GM12865 (cell line): ENCODE measurements at regions not wholly inside any gene's neighbourhood (a gene's known extent, or its start where the extent isn't known, plus 50 kb on each side); places are given as distances from the start of the nearest gene placed in this dataset.

Source experiments
- DNase-seq: peaks from one replicate; pipeline ENCODE4 v3.0.0; 2010; ENCODE audit warnings: low read depth
- H3K4me3 ChIP-seq: 2 replicates; pipeline ENCODE4 v1.5.1; 2011; ENCODE audit warnings: mild to moderate bottlenecking, low read depth, low read length, control low read depth
- CTCF ChIP-seq: IDR thresholded peaks from 2 replicates; pipeline ENCODE4 v1.5.1; 2011; ENCODE audit warnings: low read length, control low read depth, low read depth, inconsistent platforms; ENCODE audit not compliant: insufficient read depth; ENCODE audit errors: missing control alignments

- no peak overlapping the region for H3K4me3 ChIP-seq
- no peak for DNase-seq
- no peak for TF ChIP-seq CTCF
Observed at GRCh38 chr16:51988977-51989376, 558.0 kb downstream of the TOX3 start.

DNA sequence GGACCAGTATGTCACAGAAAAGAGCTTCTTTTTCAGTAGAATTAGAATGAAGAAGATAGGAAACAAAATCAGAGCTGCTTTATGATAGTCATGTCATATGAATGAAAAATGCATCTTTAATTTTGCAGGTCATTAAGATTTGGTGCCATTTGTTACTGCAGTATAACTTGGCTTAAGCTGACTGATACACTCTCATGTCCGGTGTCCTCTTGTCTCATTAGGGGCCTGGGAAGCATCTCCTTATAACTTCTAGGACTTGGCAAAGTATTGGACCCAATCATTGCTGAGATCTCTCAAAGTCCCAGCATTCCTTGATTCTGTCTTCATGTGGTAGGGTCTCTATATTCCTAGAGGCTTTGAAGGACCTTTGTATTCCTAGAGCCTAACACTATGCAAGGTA is 559.4 kb downstream of the TOX3 start:
- H3K4me3 ChIP-seq: no peak overlapping the region
- TF ChIP-seq CTCF: no peak
- DNase-seq: no peak

- H3K4me3 ChIP-seq: no peak overlapping the region
- no peak for TF ChIP-seq CTCF
- no peak for DNase-seq
Observed at GRCh38 chr16:51986717-51987116, 560.2 kb downstream of the TOX3 start.

- no peak overlapping the region for H3K4me3 ChIP-seq
- no peak for TF ChIP-seq CTCF
Observed at GRCh38 chr16:51986301-51986700, 560.6 kb downstream of the TOX3 start.

DNA sequence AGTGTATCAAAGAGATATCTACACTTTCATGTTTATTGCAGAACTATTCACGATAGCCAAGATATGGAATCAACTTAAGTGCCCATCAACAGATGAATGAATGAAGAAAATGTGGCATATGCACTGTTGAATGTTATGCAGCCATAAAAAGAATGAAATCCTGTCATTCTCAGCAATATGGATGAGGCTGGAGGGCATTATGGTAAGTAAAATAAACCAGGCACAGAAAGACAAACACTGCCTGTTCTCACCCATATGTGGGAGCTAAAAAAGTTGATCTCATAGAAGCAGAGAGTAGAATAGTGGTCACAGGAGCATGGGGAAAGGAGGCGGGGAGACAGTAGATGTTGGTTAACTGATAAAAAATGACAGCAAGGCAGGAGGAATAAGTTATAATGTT is 561.8 kb downstream of the TOX3 start:
- no peak for TF ChIP-seq CTCF
- DNase-seq: no peak
- H3K4me3 ChIP-seq: no peak overlapping the region

More at GRCh38 chr16:51986301-51986700, 560.6 kb downstream of the TOX3 start:
- DNase-seq: no peak

- H3K4me3 ChIP-seq: no peak overlapping the region
- no peak for DNase-seq
- TF ChIP-seq CTCF: no peak
Observed at GRCh38 chr16:51984395-51984794, 562.5 kb downstream of the TOX3 start.

- TF ChIP-seq CTCF: peak; percentile 69
- no peak overlapping the region for H3K4me3 ChIP-seq
- peak; percentile 62 for DNase-seq
Observed at GRCh38 chr16:51982715-51983680, 563.9 kb downstream of the TOX3 start.
